Neuronal stem cell (in vitro differentiated cells): ENCODE measurements at regions not wholly inside any gene's neighbourhood (a gene's known extent, or its start where the extent isn't known, plus 50 kb on each side); places are given as distances from the start of the nearest gene placed in this dataset.

Source experiments
- DNase-seq: peaks from one replicate; pipeline ENCODE4 v3.0.0-alpha.2; 2013; ENCODE audit warnings: low spot score
- H2AFZ ChIP-seq: one replicate; pipeline ENCODE4 v1.6.1; 2013; ENCODE audit warnings: mild to moderate bottlenecking, low read length, inconsistent platforms
- H2AK5ac ChIP-seq: 2 replicates; pipeline ENCODE4 v1.6.1; 2013; ENCODE audit warnings: low read depth, mild to moderate bottlenecking, inconsistent platforms, low read length, moderate library complexity, mixed read lengths
- H2BK120ac ChIP-seq: 2 replicates; pipeline ENCODE4 v1.6.1; 2013; ENCODE audit warnings: low read depth, mild to moderate bottlenecking, inconsistent platforms, low read length, moderate library complexity, mixed read lengths
- H2BK12ac ChIP-seq: one replicate; pipeline ENCODE4 v1.6.1; 2013; ENCODE audit warnings: low read length, inconsistent platforms
- H2BK15ac ChIP-seq: 2 replicates; pipeline ENCODE4 v1.6.1; 2013; ENCODE audit warnings: mild to moderate bottlenecking, low read length, inconsistent platforms, mixed read lengths
- H2BK5ac ChIP-seq: one replicate; pipeline ENCODE4 v1.6.1; 2013; ENCODE audit warnings: inconsistent platforms, mild to moderate bottlenecking, low read length, moderate library complexity
- H3K14ac ChIP-seq: one replicate; pipeline ENCODE4 v1.6.1; 2013; ENCODE audit warnings: low read length, inconsistent platforms
- H3K18ac ChIP-seq: 2 replicates; pipeline ENCODE4 v1.6.1; 2013; ENCODE audit warnings: low read length, inconsistent platforms
- H3K23ac ChIP-seq: 2 replicates; pipeline ENCODE4 v1.6.1; 2013; ENCODE audit warnings: low read depth, mild to moderate bottlenecking, mixed read lengths, low read length, inconsistent platforms; ENCODE audit not compliant: poor library complexity
- H3K27ac ChIP-seq: replicated peaks from 3 replicates; pipeline ENCODE4 v1.5.1; 2013; ENCODE audit warnings: low read length, inconsistent platforms
- H3K27me3 ChIP-seq, 3 experiments: 2 replicates each; pipeline ENCODE4 v1.6.1; 2013; ENCODE audit warnings: low read length in 3 of 3, mild to moderate bottlenecking in 2 of 3, inconsistent platforms in 1 of 3, low read depth in 1 of 3, mixed read lengths in 1 of 3, moderate library complexity in 1 of 3; ENCODE audit not compliant: control insufficient read depth in 3 of 3, insufficient read depth in 3 of 3
- H3K36me3 ChIP-seq, 2 donors: replicated peaks in 1 of 2; 2 replicates each; pipeline ENCODE4 v1.6.1; 2013; ENCODE audit warnings: low read length in 2 of 2; ENCODE audit not compliant: control insufficient read depth in 2 of 2, insufficient read depth in 2 of 2
- H3K4ac ChIP-seq: 2 replicates; pipeline ENCODE4 v1.6.1; 2013; ENCODE audit warnings: inconsistent platforms, mild to moderate bottlenecking, low read length, moderate library complexity
- H3K4me1 ChIP-seq, 2 donors: 1 replicate in 1 of 2; 2 replicates in 1 of 2; pipeline ENCODE4 v1.6.1; 2013; ENCODE audit warnings: low read length in 2 of 2, low read depth in 1 of 2; ENCODE audit not compliant: control insufficient read depth in 2 of 2, insufficient read depth in 1 of 2
- H3K4me2 ChIP-seq: one replicate; pipeline ENCODE4 v1.6.1; 2013; ENCODE audit warnings: mild to moderate bottlenecking, low read length, inconsistent platforms; ENCODE audit not compliant: insufficient read depth, poor library complexity, severe bottlenecking
- H3K4me3 ChIP-seq, 2 donors: 2 replicates each; pipeline ENCODE4 v1.5.1; 2013; ENCODE audit warnings: low read length in 2 of 2, mild to moderate bottlenecking in 2 of 2, inconsistent platforms in 1 of 2, moderate library complexity in 1 of 2
- H3K79me1 ChIP-seq: one replicate; pipeline ENCODE4 v1.6.1; 2013; ENCODE audit warnings: low read depth, mild to moderate bottlenecking, inconsistent platforms, low read length, moderate library complexity
- H3K9ac ChIP-seq: one replicate; pipeline ENCODE4 v1.6.1; 2013; ENCODE audit warnings: mild to moderate bottlenecking, low read depth, low read length, inconsistent platforms; ENCODE audit not compliant: poor library complexity
- H3K9me3 ChIP-seq, 2 donors: replicated peaks in 1 of 2; 2 replicates each; pipeline versions ENCODE3 to v1.6.1; 2013; ENCODE audit warnings: low read length in 2 of 2, mild to moderate bottlenecking in 2 of 2, inconsistent platforms in 1 of 2, low read depth in 1 of 2, mixed read lengths in 1 of 2, moderate library complexity in 1 of 2; ENCODE audit not compliant: control insufficient read depth in 2 of 2, insufficient read depth in 1 of 2
- H4K8ac ChIP-seq: one replicate; pipeline ENCODE4 v1.6.1; 2013; ENCODE audit warnings: low read depth, mild to moderate bottlenecking, inconsistent platforms, low read length, moderate library complexity
- H4K91ac ChIP-seq: one replicate; pipeline ENCODE4 v1.6.1; 2013; ENCODE audit warnings: low read length, low read depth, mild to moderate bottlenecking, inconsistent platforms; ENCODE audit not compliant: poor library complexity
- WGBS, 2 donors: extraction: QIAGEN DNeasy Blood & Tissue Kit; methylation state at CpG; one replicate each; pipeline ENCODE4 v1.1.7; 2013; ENCODE audit warnings: missing lambda C conversion rate in 2 of 2, mixed read lengths in 1 of 2; ENCODE audit not compliant: insufficient read length in 2 of 2, insufficient replicate concordance in 1 of 2; ENCODE audit errors: extremely low coverage in 2 of 2; 5-methylcytosine and 5-hydroxymethylcytosine counted together

DNA sequence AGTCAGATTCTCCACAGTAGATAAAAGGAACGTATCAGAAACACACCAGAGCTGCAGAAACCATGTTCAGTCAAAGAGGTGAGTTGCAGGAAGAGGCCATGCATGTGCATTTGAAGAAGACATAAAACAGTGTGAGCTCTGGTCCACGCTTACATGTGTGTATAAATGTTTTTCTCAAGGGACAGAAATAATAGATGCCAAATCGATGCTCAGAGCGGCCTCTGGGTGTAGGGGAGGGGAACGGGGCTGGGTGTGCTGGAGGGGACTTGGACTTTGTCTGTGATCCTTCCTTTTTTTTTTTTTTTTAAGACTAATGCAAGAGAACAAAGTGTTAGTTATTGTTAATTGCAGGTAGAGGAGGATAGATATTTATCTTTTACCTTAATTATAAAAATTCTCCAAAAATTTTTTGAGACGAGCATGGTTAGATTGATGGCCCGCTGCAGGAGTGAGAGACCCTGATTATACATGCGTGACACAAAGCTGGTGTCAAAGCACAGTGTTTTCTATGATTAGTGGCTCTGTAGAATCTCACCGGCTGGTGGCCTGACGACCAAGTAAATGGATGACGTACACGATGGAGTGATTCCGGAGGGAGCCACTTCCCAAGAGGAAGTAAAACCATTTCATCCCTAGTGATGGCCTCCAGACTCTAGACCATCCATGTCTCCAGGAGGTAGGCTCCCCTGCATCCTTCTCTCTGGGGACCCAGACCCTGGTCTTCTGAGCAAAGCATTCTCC lies 240.2 kb downstream of the ENGASE start:
- no peak overlapping the region for H3K18ac ChIP-seq
- no peak overlapping the region for H4K91ac ChIP-seq
- H3K27ac ChIP-seq, result no peak overlapping the region
- H3K4me2 ChIP-seq, result no peak overlapping the region
- H3K79me1 ChIP-seq, result peaks cover 3% of the 10 kb centered on the region
- no peaks in the 10 kb centered on the region for H3K9me3 ChIP-seq
- no peak overlapping the region for H2BK5ac ChIP-seq
- peaks cover 0 to 16% of the 10 kb centered on the region in 2 donors for H3K4me1 ChIP-seq
- DNase-seq, result no peak
- H3K9ac ChIP-seq, result no peak overlapping the region
- no peak overlapping the region for H3K23ac ChIP-seq
- no peak overlapping the region for H3K4ac ChIP-seq
- no peak overlapping the region for H3K14ac ChIP-seq
- no peak overlapping the region for H2BK120ac ChIP-seq
- peaks cover 0 to 33% (median 0%) of the 10 kb centered on the region in 3 experiments for H3K27me3 ChIP-seq
- no peak overlapping the region for H4K8ac ChIP-seq
- no CpG with 5 or more reads among the region's 13 CpGs for whole genome bisulfite sequencing, 2 donors
- H2AK5ac ChIP-seq, result no peak overlapping the region
- no peaks in the 10 kb centered on the region for H3K36me3 ChIP-seq
- H2BK12ac ChIP-seq, result no peak overlapping the region
- H2BK15ac ChIP-seq, result no peak overlapping the region
- H3K4me3 ChIP-seq, result no peak overlapping the region
- H2AFZ ChIP-seq, result no peak overlapping the region

DNA sequence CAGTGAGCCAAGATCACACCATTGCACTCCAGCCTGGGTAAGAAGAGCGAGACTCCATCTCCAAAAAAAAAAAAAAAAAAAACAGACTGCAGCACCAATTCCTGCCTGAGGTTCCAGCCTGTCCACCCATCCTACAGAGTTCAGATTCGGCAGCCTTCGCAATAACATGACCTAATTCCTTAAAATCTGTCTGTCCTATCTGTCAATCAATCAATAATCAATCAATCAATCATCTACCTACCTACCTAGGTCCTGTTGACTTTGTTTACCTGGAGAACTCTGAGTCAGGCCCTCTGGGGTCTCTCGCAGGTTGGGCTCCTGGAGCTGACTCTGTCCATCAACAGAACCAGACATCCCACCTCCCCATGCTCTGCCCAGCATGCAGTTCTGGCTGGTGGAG lies 236.7 kb downstream of the ENGASE start:
- Histone ChIP-seq H3K79me1 (peaks cover 2% of the 10 kb centered on the region), H3K9me3 (no peaks in the 10 kb centered on the region), H3K4me1 (peaks cover 0 to 18% of the 10 kb centered on the region in 2 donors), H2BK120ac (no peak overlapping the region), H3K14ac (no peak overlapping the region), H3K23ac (no peak overlapping the region), H3K27me3 (peaks cover 0 to 38% (median 0%) of the 10 kb centered on the region in 3 experiments), H3K9ac (no peak overlapping the region), H2BK5ac (no peak overlapping the region), H3K4ac (no peak overlapping the region), H2BK15ac (no peak overlapping the region), H3K27ac (no peak overlapping the region), H3K4me3 (no peak overlapping the region), H2BK12ac (no peak overlapping the region), H4K91ac (no peak overlapping the region), H3K18ac (peak overlapping the region; percentile 8), H4K8ac (no peak overlapping the region), H3K4me2 (no peak overlapping the region), H2AK5ac (no peak overlapping the region), H2AFZ (no peak overlapping the region), H3K36me3 (no peaks in the 10 kb centered on the region)
- no peak for DNase-seq
- WGBS, 2 donors, result no CpG with 5 or more reads among the region's 4 CpGs

DNA sequence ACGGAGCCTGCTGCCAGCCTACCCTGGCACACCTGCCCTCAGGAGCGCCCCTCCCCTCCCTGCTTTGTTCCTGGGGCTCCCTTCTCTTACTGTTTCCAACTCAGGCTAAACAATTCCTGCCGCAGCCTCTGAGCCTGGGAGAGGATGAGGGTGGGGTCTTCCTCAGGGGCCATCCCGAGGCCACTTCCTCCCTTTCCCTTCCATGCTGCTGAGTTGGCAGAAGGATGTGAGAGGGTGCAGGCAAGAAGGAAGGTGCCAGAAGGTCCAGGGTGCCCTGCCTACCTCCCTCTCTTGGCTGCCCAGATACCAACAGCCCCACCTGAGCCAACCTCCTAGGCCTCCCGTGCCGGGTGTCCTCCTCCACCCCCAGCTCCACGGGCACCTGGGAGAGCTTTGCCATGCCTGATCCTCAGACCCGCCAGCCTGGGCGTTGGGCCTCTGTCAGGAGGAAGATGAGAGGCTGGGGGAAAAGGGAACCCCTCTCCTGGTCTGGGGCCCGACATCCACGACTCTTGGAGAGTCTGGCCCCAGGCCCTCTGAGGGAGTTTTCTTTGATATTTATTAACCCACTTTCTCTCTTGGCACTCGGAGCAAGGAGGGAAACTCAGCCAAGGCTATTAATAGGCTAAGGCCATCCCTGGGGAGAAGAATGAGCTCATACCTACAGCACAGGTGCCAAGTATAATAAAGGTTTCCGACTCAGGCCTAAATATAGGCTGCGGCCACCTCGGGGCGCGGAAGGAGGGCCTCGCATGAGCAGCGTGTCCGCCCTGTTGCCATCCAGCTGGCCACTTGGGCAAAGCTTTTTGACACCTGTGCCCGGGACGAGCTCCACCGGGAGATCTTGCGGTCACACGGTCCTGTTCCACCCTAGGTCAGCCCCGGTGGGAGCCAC lies 232.0 kb downstream of the ENGASE start:
- Histone ChIP-seq H3K27me3 (peaks cover 0 to 23% (median 2%) of the 10 kb centered on the region in 3 experiments), H4K91ac (no peak overlapping the region), H2BK12ac (no peak overlapping the region), H2BK120ac (no peak overlapping the region), H3K36me3 (no peaks in the 10 kb centered on the region), H3K9ac (no peak overlapping the region), H3K27ac (no peak overlapping the region), H2BK15ac (peak overlapping the region; percentile 31), H2AK5ac (no peak overlapping the region), H3K79me1 (no peaks in the 10 kb centered on the region), H3K18ac (peak overlapping the region; percentile 70), H3K4me1 (peaks cover 0 to 9% of the 10 kb centered on the region in 2 donors), H2BK5ac (peak overlapping the region; percentile 49), H2AFZ (no peak overlapping the region), H3K4me2 (no peak overlapping the region), H3K9me3 (no peaks in the 10 kb centered on the region), H3K23ac (no peak overlapping the region), H3K4ac (no peak overlapping the region), H3K14ac (peak overlapping the region; percentile 75), H4K8ac (no peak overlapping the region), H3K4me3 (no peak overlapping the region)
- no peak for DNase-seq
- no CpG with 5 or more reads among the region's 26 CpGs for WGBS, 2 donors
